ENCODE measurements at regions not wholly inside any gene's neighbourhood (a gene's known extent, or its start where the extent isn't known, plus 50 kb on each side); places are given as distances from the start of the nearest gene placed in this dataset.
A peak's percentile ranks its signal among the peaks of the same experiment; 100 is the strongest.
"Not testable (repeated sequence)": the region's sequence is repeated elsewhere in the genome, so short reads cannot be mapped to it uniquely, and the experiment has no call there.

- no peak for DNase-seq
Measured at GRCh38 chr14:81971911-81972310, 438.3 kb upstream of the SEL1L start.

- DNase-seq = no peak
Measured at GRCh38 chr14:81972601-81973000, 438.9 kb upstream of the SEL1L start.

GRCh38 chr14:81974543-81974942, 440.9 kb upstream of the SEL1L start:
- no peak for DNase-seq

GRCh38 chr14:81980601-81981306, 447.1 kb upstream of the SEL1L start:
- no peak for DNase-seq

- DNase-seq = no peak
Measured at GRCh38 chr14:81981307-81981675, 447.6 kb upstream of the SEL1L start.

- DNase-seq = no peak
Measured at GRCh38 chr14:81982046-81982445, 448.4 kb upstream of the SEL1L start.

GRCh38 chr14:81986005-81986404, 452.4 kb upstream of the SEL1L start:
- DNase-seq = no peak

- no peak for DNase-seq
Measured at GRCh38 chr14:81989211-81989610, 455.6 kb upstream of the SEL1L start.

GRCh38 chr14:81990312-81990761, 456.7 kb upstream of the SEL1L start:
- peak; percentile 48 for DNase-seq

- no peak for DNase-seq
Measured at GRCh38 chr14:81991998-81992397, 458.3 kb upstream of the SEL1L start.

GRCh38 chr14:81993432-81993831, 459.8 kb upstream of the SEL1L start:
- DNase-seq = no peak

GRCh38 chr14:82003426-82003825, 469.8 kb upstream of the SEL1L start:
- DNase-seq = no peak

GRCh38 chr14:82009076-82009475, 475.4 kb upstream of the SEL1L start:
- DNase-seq = no peak

GRCh38 chr14:82009993-82010392, 476.3 kb upstream of the SEL1L start:
- no peak for DNase-seq

GRCh38 chr14:82011460-82011859, 477.8 kb upstream of the SEL1L start:
- DNase-seq = no peak

- no peak for DNase-seq
Measured at GRCh38 chr14:82029038-82029437, 495.4 kb upstream of the SEL1L start.

- no peak for DNase-seq
Measured at GRCh38 chr14:82035397-82035796, 501.7 kb upstream of the SEL1L start.

GRCh38 chr14:82038066-82038465, 504.4 kb upstream of the SEL1L start:
- DNase-seq = not testable (repeated sequence)

GRCh38 chr14:82045339-82045738, 511.7 kb upstream of the SEL1L start:
- no peak for DNase-seq

- DNase-seq = no peak
Measured at GRCh38 chr14:82046512-82047226, 513.0 kb upstream of the SEL1L start.

GRCh38 chr14:82047777-82048470, 514.3 kb upstream of the SEL1L start:
- no peak for DNase-seq

- peak; percentile 10 for DNase-seq
Measured at GRCh38 chr14:82052778-82053177, 519.1 kb upstream of the SEL1L start.

- no peak for DNase-seq
Measured at GRCh38 chr14:82055515-82056115, 522.0 kb upstream of the SEL1L start.

- no peak for DNase-seq
Measured at GRCh38 chr14:82060219-82060618, 526.6 kb upstream of the SEL1L start.

All from NCI-H146 (cell line).